ENCODE measurements at regions not wholly inside any gene's neighbourhood (a gene's known extent, or its start where the extent isn't known, plus 50 kb on each side); places are given as distances from the start of the nearest gene placed in this dataset.

DNA sequence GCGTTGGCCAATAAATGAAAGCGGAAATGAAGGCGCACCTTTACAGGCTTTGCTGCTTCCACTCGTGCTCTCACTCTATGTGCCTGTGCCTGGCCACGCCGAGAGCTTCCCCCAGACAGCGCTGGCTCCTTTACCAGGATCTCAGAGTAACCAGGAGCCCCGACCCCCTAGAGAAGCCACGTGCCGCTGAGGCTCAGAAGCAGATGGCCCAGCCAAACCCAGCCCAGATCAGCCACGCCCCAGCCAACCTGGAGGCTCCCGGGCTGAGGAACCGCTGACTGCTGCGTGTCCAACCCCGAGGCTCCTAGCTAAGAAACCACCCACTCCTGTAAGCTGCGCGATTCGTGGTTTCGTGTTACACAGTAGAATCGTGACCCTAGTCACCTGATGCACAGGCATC is 199.3 kb downstream of the NCK2 start:
- DNase-seq (ENCODE audit: low read depth in 2 of 3, low spot score in 2 of 3) = no peak

All from hematopoietic multipotent progenitor cell (in vitro differentiated cells).